Hematopoietic multipotent progenitor cell treated with erythropoietin and hydrocortisone succinate and interleukin-3 and kit ligand, for 15 days (in vitro differentiated cells): ENCODE measurements at regions not wholly inside any gene's neighbourhood (a gene's known extent, or its start where the extent isn't known, plus 50 kb on each side); places are given as distances from the start of the nearest gene placed in this dataset.
"Not testable (repeated sequence)": the region's sequence is repeated elsewhere in the genome, so short reads cannot be mapped to it uniquely, and the experiment has no call there.

Experiments
- DNase-seq: peaks from one replicate; pipeline ENCODE4 v3.0.0-alpha.2; 2015; ENCODE audit warnings: low spot score

DNA sequence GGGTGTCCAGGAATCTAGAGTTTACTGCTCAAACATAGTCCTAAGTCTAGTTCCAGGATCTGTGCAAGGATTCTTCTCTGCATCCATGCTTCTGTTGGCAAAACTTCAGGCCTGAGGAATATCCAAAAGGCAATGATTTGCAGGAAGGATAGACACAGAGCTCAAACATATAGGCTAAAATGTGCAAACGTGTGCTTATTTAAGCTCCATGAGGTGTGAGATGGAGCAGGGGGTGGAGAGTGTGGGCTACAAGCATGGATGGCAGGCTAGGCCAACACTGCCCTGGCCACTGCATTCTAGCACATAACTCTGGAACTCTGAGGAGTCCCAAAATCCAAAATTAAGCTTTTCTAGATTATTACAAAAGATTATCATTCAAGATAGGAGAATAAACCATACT lies 301.1 kb downstream of the PAX3 start:
- DNase-seq = no peak

DNA sequence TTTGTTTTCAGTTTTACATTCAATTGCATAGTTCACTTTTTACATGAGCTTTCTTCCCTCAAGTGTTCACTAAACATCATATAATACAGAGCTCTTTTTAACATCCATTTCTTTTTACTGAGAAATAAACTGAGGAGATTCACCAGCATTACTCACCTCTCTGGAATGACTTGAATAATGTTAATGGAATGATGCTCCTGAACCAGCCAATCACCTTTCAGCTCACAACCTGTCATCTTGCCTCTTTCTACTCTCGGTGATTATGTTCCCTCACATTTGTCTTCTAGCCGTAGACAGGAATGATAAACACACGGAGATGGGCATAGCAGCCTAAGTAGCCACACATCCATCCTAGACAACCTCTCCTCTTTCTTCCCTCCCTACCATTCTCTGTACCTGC lies 301.7 kb downstream of the PAX3 start:
- DNase-seq = no peak

DNA sequence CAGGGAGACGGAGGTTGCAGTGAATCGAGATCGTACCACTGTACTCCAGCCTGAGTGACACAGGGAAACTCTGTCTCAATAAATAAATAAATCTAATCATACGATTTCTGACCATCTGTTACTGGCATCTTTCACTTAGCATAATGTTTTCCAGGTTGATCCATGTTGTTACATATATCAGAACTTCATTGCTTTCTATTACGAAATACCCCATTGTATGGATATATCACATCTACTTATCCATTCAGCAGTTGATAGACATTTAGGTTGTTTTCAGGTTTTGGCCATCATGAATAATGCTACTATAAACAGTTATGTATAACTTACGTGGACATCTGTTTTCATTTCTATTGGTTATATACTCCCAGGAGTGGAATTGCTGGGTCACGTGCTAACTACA lies 303.9 kb downstream of the PAX3 start:
- no peak for DNase-seq

DNA sequence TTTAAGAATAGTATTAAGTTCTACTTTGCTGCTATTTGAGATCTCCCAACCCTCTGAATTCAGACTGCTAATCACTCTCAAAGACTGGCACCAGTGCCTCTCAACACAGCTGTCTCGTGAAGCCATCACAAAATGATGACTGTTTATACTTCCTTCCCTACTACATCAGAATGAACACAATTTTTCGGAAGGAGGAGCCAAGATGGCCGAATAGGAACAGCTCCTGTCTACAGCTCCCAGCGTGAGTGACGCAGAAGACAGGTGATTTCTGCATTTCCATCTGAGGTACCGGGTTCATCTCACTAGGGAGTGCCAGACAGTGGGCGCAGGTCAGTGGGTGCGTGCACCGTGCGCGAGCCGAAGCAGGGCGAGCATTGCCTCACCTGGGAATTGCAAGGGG lies 314.4 kb downstream of the PAX3 start:
- DNase-seq = not testable (repeated sequence)

DNA sequence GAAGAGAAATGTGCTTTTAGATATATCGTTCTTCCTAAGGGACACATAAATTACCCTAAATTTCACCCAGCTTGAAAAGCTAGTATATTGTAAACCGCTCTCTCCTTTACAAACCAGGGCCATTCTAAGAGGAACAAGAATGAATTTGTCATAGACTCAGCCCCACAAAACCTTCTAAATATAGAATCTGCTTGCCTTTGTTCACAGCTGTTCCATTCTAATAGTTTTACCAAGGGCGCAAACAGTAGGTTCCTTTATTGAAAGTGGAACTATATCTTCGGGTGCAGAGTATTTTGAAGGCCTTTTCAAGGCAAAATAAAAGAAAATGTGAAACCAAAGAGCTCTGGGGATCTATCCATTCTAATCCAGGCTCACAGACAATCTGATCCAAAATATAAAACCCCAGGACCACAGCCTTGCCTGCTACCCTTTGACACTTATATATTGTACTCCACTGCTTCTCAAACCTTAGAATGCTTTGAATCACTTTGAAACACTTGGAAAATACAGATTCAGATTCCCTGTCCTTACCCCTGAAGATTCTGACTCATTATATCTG lies 316.8 kb downstream of the PAX3 start:
- no peak for DNase-seq

DNA sequence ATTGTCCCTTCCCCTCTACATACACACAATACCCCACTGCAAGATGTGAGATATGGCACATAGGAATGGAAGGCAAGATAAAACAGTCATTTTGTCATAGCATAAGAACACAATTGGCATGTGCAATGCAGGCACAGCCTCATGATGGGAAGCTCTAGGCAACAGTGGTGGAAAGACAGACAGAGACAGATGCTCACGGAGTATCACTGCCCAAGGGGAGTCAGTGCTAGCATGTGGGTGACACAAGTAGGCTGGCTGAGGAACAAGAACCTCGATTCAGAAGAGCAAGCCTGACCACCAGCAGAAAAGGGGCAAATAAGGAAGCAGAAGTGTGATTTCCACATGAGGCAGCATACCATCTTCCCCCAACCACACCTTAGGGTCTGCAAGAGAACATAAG lies 323.6 kb downstream of the PAX3 start:
- DNase-seq = no peak

DNA sequence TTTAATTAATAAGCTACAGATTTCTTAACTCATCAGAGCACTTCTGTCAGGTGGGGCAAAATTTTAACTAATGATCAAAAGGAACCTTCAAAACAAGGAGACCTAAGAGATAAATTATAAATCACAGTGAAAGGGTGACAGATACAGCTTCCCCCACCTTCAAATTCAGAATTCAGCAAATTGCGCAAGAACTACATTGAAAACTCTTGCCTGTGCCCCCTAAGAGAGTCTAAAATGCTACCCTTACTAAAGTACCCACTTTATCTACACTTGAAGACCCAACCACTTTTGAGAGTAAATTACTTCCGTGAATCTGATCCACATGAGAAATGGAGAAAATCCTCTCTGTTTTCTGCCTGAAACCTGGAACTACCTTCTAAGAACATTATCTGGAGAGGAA lies 324.9 kb downstream of the PAX3 start:
- no peak for DNase-seq

DNA sequence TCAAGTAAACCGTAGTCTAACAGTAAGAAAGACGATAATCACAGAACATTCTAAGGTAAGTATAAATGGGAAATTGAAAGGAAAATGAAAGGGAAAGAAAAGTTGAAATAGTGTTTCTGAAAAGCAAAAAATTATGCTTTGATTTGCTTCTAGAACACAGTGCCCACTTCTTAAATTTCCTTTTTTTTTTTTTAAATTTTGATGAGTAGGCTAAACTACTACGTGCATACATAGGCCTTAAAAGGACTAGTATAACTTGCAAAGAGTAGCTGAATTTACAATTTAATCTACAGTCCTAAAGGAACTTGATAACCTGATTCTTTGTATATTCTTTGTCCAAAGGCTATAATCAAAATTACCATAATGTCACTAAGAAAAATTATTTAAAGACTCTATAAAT lies 325.3 kb downstream of the PAX3 start:
- no peak for DNase-seq

DNA sequence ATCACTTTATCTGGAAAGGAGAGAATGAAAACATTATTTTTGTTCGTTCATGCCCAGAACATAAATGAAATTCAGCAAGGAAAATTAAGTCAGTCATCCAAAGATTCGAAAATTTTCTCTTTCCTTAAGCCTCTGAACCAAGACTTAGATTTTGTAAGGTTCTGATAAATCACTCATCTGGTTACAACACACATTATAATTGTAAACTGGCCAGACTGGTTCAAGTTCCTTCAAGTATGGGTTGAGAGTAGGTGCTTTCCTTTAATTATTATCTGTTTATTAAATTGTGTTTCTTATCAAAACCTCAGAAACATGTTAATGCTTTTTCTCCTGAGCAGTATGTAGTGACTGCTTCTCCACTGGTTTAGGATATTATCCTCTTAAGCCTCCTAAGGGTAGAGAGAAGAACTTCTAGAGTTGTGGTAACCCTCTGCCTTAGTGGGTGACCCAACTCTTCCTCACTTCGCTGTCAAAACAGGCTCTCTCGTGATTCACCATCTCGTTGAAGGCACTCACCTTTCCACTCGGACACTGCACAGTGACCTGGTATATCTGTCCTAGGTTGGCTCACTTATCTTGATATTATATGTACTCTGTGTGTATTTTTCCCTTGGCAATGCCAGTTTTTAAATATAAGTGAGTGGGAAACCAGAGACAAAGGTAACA lies 325.9 kb downstream of the PAX3 start:
- DNase-seq = no peak

DNA sequence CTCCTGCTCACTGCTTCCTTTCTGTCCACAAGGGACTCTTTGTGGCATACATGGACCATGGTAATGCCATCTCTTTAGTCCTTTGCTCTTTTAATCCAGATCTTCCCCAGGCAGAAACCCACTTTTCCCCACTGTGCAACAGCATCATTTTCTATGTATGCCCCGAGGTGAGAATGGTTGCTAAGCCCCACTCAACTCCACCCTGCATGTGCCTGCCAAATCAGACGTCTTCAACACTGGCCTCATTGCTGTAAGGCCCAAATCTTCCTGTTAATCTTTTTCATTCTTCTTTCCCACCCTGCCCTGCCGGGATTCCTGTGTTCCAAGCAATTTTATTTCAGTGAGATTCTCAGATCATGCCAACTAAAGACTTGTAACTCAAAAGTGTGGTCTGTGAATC lies 328.4 kb downstream of the PAX3 start:
- DNase-seq = no peak

DNA sequence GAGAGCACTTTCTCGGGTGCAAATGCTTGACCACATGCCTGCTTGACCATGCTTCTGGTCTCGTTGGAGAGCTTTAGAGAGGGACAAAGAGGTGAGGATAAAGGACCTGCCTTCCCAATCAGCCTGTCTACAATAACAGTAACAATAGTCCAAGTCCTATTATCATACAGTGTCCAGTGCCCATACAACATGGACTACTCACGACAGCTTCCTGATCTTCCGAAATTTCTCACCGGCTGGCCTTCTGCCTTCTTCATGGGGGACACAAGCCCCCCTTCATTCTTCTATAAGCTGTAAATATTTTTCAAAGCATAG lies 329.0 kb downstream of the PAX3 start:
- no peak for DNase-seq

DNA sequence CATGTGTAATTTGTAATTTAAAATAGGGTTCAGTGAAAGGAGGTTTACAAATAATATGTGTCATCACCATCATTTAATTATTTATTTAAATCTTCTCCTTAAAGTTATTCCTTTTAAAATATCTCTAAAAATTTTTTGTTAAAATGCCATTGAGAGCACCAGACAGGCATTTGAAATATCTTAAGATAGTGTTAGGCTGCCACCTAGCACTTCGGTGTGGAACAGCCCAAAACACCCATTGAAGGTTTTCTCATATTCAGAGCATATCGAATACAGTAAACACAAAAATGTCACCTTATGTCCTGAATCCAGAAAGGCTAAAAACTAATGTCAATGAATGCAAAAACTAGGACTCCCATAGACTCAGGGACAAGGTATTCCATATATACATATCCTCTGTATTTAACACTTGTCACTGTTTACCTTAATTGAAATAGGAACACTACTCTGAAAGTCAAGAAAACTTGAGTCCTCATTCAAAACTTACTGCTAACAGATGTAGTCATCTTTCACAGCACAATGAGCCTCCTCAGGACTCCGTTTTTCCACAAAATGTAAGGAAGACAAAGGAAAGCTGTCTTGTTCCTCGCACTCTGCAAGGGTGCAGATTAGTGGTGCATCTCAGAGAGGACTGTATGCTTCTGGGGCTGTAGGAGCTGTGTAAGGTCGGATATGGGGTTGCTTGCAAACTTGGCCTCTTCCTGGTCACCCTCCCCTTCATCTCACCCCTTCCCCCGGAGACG lies 329.5 kb downstream of the PAX3 start:
- DNase-seq = no peak

DNA sequence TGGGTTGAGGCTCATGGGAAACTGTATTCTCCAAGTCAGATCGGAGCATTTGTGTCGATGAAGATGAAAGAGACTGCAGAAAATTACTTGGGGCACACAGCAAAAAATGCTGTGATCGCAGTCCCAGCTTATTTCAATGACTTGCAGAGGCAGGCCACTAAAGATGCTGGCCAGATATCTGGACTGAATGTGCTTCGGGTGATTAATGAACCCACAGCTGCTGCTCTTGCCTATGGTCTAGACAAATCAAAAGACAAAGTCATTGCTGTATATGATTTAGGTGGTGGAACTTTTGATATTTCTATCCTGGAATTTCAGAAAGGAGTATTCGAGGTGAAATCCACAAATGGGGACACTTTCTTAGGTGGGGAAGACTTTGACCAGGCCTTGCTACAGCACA lies 336.6 kb downstream of the PAX3 start:
- DNase-seq = no peak

DNA sequence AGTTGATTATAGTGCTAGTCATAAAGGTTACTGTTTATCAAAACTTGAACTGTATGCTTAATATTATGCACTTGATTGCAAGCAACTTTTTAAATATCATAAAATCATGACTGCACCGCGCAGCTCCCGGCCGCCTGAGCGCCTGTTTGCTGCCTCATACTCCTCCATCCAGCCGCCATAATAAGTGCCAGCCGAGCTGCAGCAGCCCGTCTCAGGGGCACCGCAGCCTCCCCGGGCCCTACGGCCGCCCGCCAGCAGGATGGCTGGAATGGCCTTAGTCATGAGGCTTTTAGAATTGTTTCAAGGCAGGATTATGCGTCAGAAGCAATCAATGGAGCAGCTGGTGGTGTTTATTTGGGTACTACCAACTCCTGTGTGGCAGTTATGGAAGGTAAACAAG lies 337.2 kb downstream of the PAX3 start:
- DNase-seq = no peak

DNA sequence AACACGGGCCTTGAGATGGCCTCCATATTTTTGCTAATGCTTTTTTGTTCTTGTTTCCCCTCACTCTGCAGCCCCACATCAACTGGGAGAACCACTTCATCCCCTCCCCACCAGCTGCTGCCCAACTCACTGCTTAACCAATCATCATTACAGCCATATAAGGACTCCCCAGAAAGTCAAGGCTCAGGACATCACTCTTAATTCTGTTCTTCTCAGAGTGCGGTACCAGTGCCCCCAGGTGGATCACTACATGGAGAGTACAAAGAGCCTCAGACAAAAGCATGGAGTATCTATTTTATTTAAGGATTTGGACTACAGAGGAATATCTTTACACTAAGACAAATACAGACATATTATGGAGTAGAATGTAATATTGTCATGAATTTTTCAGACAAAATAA lies 340.6 kb downstream of the PAX3 start:
- DNase-seq = no peak

DNA sequence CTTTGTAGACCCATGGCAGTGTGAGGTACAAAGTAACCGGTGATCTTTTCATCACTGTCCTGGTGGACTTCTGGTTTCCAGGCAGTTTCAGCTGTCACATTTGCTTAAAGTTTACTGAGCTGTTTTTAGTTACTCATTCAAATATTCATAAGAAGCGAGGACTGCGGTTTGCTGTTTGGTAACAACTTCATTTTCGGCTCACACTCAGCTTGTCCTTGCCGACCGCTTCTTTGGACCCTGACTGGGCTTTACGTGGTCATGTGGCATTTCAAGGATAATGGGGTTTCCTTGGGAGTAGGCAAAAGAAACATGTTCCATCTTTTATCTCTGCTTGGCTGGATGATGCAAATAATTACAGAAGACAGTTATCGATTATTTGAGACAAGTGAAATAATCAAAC lies 350.7 kb downstream of the PAX3 start:
- no peak for DNase-seq

DNA sequence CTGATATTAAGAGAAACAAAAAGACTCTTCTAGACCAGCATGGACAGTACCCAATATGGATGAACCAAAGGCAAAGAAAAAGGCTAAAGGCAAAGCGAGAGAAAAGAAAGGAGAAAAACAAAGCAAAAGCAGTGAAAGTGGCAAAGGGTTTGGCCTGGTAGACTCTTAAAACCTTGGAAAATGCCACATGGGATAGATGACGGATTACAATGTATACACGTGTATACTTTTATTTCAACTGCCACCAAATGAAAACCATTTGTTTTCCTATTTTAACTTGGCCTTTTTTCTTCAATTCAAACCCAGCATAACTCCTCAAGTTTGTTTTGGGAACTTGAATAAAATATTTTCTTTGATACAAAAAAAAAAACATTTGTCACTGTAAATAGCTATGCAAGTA lies 354.3 kb downstream of the PAX3 start:
- DNase-seq = not testable (repeated sequence)

DNA sequence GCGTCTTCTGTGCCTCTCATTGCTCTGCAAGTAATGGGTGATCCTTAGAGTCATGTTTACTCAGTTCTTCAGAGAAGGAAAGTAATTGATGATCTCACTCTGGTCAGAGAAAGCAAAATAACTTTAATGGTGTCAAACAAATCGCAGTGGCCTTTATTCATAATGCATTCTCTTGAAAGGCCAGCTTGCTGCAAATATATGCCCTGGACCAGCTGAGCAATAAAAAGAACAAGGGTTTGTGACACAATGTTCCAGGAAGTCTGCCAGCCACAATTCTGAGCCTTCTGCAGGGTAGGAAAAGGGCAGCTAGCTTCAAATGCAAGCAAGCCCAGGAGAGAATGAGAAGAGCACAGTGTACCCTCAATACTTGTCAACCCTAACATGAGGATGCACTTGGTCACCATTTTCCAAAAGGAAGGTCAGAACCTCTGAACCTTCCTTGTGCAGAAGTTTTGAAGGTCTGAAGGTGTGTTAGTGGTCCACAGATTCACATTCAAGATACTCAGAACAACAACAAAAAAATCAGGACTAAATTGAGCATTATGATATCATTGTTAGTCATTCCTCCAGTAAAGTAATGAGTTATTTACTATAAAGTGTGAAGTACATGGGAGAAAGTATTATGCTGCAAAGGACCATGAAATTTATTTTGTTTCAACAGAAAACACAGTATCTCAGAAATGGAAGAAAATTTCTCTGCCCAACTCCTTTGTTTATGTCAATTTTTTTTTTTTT lies 355.6 kb downstream of the PAX3 start:
- no peak for DNase-seq

DNA sequence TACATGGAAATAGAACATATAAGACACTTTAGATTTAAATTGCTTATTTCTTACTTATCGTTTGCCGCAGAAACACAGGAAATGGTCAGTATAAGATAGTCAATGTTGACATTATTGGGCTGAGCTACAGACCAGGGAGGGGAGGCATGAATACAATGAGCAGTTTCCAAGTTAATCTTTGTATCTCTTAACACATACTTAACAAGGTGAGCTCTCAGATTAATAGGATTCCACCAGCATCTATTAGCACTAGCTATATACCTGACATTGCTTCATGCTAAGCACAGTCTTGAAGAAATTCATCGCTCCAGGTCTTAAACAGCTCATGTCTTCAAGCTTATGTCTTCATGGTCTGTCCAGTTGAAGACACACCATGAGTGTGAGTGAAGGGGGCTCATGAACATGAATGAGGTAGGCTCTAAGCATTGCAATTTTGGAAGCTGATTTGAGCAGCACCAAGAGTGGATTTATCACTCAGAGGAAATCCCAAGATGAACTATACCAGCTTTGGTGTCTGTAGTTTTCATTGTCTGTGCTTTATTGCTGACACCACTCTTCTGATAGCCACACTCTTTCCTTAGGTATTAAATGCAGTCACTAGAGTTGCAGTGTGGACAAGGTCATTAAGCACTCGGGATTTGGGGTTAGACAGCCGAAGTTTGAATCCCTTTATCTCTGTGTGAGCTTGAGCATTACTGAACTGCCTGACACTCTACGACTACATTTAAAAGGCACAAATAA lies 359.3 kb upstream of the EPHA4 start:
- no peak for DNase-seq

DNA sequence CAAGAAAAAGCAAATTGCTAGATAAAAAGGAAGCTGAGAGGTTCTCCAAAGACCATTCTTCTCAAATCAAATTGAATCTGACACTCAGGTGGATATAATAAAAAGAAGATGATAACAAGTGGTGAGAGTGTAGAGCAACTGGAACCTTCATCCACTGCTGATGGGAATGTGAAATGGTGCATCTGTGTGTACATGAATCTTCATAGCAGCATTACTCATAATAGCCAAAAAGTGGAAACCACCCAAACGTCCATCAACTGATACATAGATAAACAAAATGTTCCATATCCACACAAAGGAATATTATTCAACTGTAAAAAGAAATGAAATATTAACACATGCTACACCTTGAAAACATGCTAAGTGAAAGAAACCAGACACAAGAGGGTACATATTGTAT lies 357.2 kb upstream of the EPHA4 start:
- no peak for DNase-seq

DNA sequence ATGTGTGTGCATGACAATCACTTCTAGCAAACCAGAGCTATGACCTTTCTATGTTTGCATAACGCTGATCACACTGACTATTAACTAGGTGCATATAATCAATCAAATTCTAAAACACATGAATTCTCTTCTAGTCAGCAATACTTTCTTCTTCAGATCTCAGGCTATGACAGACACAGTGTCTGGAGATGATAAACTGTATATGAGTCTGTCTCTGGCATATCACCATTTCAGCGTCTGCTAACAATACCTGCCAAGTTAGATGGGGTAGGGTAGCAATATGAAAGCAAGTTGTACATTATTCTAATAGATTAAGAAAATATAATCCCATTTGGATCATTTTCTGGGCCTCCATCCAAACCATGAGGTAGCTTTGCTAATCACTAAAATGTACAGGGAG lies 354.2 kb upstream of the EPHA4 start:
- DNase-seq = no peak

DNA sequence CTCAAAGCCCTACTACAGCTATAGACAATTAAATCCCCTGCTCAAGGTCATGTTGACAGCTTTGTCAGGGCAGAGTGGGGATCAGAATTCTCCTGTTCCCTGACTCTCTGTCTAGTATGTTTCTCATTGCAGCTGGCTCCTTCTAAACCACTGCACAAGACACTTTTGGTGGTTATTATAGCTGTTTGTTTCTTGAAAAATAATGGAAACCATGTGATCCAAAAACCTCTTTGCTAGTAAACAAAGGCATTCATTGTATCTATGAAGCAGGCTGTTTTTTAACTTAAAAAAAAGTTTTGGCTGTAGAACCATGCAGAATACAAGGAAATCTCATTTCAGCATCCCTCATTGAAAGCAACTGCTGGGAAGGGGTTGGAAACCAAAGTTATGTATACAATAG lies 352.5 kb upstream of the EPHA4 start:
- DNase-seq = no peak

DNA sequence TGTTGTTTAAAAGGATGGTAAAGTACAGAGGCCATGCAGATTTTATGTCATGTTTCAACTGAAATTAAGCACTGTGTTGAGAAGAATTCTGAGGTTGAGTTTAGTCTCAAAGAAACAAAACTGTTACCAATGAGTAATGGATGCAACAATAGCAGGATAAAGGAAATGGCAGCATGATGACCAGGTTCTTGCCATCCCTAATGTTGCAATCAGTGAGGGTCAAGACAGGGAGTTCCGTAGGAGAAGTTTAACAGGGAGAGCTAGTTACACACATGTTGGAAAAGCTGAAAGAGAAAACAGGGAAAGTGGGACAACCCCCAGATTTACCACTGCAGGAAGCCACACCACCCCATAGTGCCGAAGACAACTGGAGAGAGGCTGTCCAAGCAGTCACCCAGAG lies 343.8 kb upstream of the EPHA4 start:
- no peak for DNase-seq
